B cell (primary cell): ENCODE measurements at regions not wholly inside any gene's neighbourhood (a gene's known extent, or its start where the extent isn't known, plus 50 kb on each side); places are given as distances from the start of the nearest gene placed in this dataset.

Source experiments
- CTCF ChIP-seq: fragments of 200-600 bp; IDR thresholded peaks from one replicate; pipeline ENCODE4 v1.8.0; 2022; ENCODE audit warnings: antibody characterized with exemption, mild to moderate bottlenecking
- EZH2 ChIP-seq: IDR thresholded peaks from 2 replicates; pipeline ENCODE4 v1.6.1; 2012; ENCODE audit warnings: borderline replicate concordance, low read depth, mild to moderate bottlenecking, moderate library complexity, low read length; ENCODE audit not compliant: insufficient read depth, poor library complexity, severe bottlenecking

GRCh38 chr9:118449554-118449953 lies 745.4 kb downstream of the TLR4 start:
- TF ChIP-seq CTCF: no peak
- no peak for TF ChIP-seq EZH2
